ENCODE measurements at regions not wholly inside any gene's neighbourhood (a gene's known extent, or its start where the extent isn't known, plus 50 kb on each side); places are given as distances from the start of the nearest gene placed in this dataset.
"Not testable (repeated sequence)": the region's sequence is repeated elsewhere in the genome, so short reads cannot be mapped to it uniquely, and the experiment has no call there.

DNA sequence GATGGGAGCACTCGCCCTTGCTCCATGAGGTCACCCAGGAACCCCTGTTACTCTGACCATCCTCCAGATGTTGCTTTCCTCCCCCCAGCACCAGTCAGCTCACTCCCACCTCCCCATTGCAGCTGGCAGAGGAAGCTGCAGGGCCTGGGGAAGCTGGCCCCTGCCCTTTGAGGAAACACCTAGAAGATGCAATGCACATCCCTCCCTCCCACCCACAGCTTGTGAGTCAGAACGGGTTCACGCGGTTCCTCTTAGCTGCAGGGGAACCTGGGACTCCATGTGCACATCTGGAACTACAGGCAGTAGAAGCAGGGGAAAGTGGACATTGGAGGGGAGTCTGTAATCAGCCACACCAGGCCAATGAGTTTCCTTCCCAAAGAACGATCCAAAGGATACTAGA is 96.9 kb downstream of the KATNIP start:
- WGBS, 2 donors = 50 to 58% methylated on average over 5 of the region's 5 CpGs
- Histone ChIP-seq H3K27me3 (ENCODE audit: control insufficient read depth in 1 of 2, insufficient read depth in 2 of 2, low read length in 2 of 2) (no peaks in the 10 kb centered on the region), H3K9me3 (ENCODE audit: control insufficient read depth in 2 of 2, insufficient read depth in 1 of 2, low read depth in 1 of 2, low read length in 1 of 2) (no peaks in the 10 kb centered on the region), H3K4me1 (ENCODE audit: control insufficient read depth in 2 of 2, insufficient read depth in 2 of 2, low read length in 1 of 2) (no peaks in the 10 kb centered on the region), H3K36me3 (ENCODE audit: control insufficient read depth in 2 of 2, insufficient read depth in 2 of 2, low read length in 1 of 2) (peaks cover 0 to 8% of the 10 kb centered on the region in 2 donors), H3K4me3 (ENCODE audit: low read depth in 1 of 2, low read length in 2 of 2) (no peak overlapping the region), H3K27ac (ENCODE audit: low read depth in 2 of 2, low read length in 1 of 2) (no peak overlapping the region)

- H3K27ac ChIP-seq (ENCODE audit: low read depth in 2 of 2, low read length in 1 of 2) = peak overlapping the region in 1 of 2 donors; percentile 66
- 91 to 98% methylated on average over 7 of the region's 7 CpGs for WGBS, 2 donors
- H3K36me3 ChIP-seq (ENCODE audit: control insufficient read depth in 2 of 2, insufficient read depth in 2 of 2, low read length in 1 of 2) = peaks cover 0 to 8% of the 10 kb centered on the region in 2 donors
- no peaks in the 10 kb centered on the region for H3K4me1 ChIP-seq (ENCODE audit: control insufficient read depth in 2 of 2, insufficient read depth in 2 of 2, low read length in 1 of 2)
- no peak overlapping the region for H3K4me3 ChIP-seq (ENCODE audit: low read depth in 1 of 2, low read length in 2 of 2)
- H3K9me3 ChIP-seq (ENCODE audit: control insufficient read depth in 2 of 2, insufficient read depth in 1 of 2, low read depth in 1 of 2, low read length in 1 of 2) = no peaks in the 10 kb centered on the region
- H3K27me3 ChIP-seq (ENCODE audit: control insufficient read depth in 1 of 2, insufficient read depth in 2 of 2, low read length in 2 of 2) = no peaks in the 10 kb centered on the region
Observed at GRCh38 chr16:27649021-27649420, 99.1 kb downstream of the KATNIP start.

DNA sequence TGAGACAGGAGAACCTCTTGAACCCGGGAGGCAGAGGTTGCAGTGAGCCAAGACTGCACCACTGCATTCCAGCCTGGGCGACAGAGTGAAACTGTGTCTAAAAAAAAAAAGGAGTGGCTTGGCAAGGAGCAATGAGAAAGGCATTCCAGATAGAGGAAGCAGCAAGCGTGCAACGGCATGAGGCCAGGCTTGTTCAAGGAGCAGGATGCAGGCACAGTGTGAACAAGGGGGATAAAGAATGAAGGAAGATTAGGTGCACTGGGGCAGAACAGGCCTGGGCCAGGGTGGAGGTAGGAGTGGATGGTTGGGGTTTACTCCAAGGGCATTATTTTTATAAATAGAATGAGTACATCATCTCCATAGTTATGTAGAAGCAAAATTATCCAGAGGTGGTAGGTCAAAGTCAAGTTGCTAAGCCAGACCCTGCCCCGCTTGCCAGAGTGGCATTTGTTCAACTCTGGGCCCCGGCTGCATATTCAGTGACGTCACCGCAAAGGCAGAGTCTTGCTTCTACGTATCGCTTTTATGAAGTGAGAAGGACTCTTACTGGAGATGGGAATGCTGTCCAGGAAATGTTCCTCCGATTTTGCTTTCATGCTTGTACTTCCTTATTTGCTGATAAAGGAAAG is 100.2 kb downstream of the KATNIP start:
- no peaks in the 10 kb centered on the region for H3K4me1 ChIP-seq (ENCODE audit: control insufficient read depth in 2 of 2, insufficient read depth in 2 of 2, low read length in 1 of 2)
- H3K9me3 ChIP-seq (ENCODE audit: control insufficient read depth in 2 of 2, insufficient read depth in 1 of 2, low read depth in 1 of 2, low read length in 1 of 2) = no peaks in the 10 kb centered on the region
- peak overlapping the region; percentile 60 to 81 for H3K27ac ChIP-seq (ENCODE audit: low read depth in 2 of 2, low read length in 1 of 2)
- 65 to 68% methylated on average over 11 of the region's 11 CpGs for WGBS, 2 donors
- H3K36me3 ChIP-seq (ENCODE audit: control insufficient read depth in 2 of 2, insufficient read depth in 2 of 2, low read length in 1 of 2) = peaks cover 0 to 8% of the 10 kb centered on the region in 2 donors
- H3K27me3 ChIP-seq (ENCODE audit: control insufficient read depth in 1 of 2, insufficient read depth in 2 of 2, low read length in 2 of 2) = no peaks in the 10 kb centered on the region
- no peak overlapping the region for H3K4me3 ChIP-seq (ENCODE audit: low read depth in 1 of 2, low read length in 2 of 2)

- 84 to 88% methylated on average over 6 of the region's 6 CpGs for WGBS, 2 donors
Observed at GRCh38 chr16:27651301-27651700, 101.4 kb downstream of the KATNIP start.

GRCh38 chr16:27657811-27658210 is 107.9 kb downstream of the KATNIP start:
- 97% methylated on average over 6 of the region's 6 CpGs for WGBS, 2 donors

More at GRCh38 chr16:27651301-27651700, 101.4 kb downstream of the KATNIP start:
- Histone ChIP-seq H3K4me3 (ENCODE audit: low read depth in 1 of 2, low read length in 2 of 2) (no peak overlapping the region), H3K27ac (ENCODE audit: low read depth in 2 of 2, low read length in 1 of 2) (no peak overlapping the region), H3K36me3 (ENCODE audit: control insufficient read depth in 2 of 2, insufficient read depth in 2 of 2, low read length in 1 of 2) (peaks cover 0 to 11% of the 10 kb centered on the region in 2 donors), H3K27me3 (ENCODE audit: control insufficient read depth in 1 of 2, insufficient read depth in 2 of 2, low read length in 2 of 2) (no peaks in the 10 kb centered on the region), H3K9me3 (ENCODE audit: control insufficient read depth in 2 of 2, insufficient read depth in 1 of 2, low read depth in 1 of 2, low read length in 1 of 2) (no peaks in the 10 kb centered on the region), H3K4me1 (ENCODE audit: control insufficient read depth in 2 of 2, insufficient read depth in 2 of 2, low read length in 1 of 2) (no peaks in the 10 kb centered on the region)

DNA sequence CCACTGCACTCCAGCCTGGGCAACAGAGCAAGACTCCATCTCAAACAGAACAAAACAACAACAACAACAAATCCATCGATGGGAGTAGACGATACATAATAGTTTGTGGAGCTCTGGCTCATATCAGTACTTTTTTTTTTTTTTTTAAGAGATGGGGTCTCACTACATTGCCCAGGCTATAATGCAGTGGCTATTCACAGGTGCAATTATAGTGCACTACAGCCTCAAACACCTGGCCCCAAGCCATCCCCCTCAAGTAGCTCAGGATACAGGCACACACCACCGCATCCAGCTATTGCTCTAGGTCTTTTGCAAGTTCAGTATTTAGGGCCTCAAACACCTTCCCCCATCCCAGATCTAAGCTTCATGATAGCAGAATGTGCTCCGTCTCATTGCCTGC is 110.6 kb downstream of the KATNIP start:
- Histone ChIP-seq H3K27ac (ENCODE audit: low read depth in 2 of 2, low read length in 1 of 2) (no peak overlapping the region), H3K9me3 (ENCODE audit: control insufficient read depth in 2 of 2, insufficient read depth in 1 of 2, low read depth in 1 of 2, low read length in 1 of 2) (no peaks in the 10 kb centered on the region), H3K36me3 (ENCODE audit: control insufficient read depth in 2 of 2, insufficient read depth in 2 of 2, low read length in 1 of 2) (peaks cover 0 to 2% of the 10 kb centered on the region in 2 donors), H3K27me3 (ENCODE audit: control insufficient read depth in 1 of 2, insufficient read depth in 2 of 2, low read length in 2 of 2) (no peaks in the 10 kb centered on the region), H3K4me3 (ENCODE audit: low read depth in 1 of 2, low read length in 2 of 2) (no peak overlapping the region), H3K4me1 (ENCODE audit: control insufficient read depth in 2 of 2, insufficient read depth in 2 of 2, low read length in 1 of 2) (no peaks in the 10 kb centered on the region)
- WGBS, 2 donors = 95 to 97% methylated on average over 4 of the region's 4 CpGs

More at GRCh38 chr16:27657811-27658210, 107.9 kb downstream of the KATNIP start:
- H3K27me3 ChIP-seq (ENCODE audit: control insufficient read depth in 1 of 2, insufficient read depth in 2 of 2, low read length in 2 of 2) = no peaks in the 10 kb centered on the region
- no peaks in the 10 kb centered on the region for H3K9me3 ChIP-seq (ENCODE audit: control insufficient read depth in 2 of 2, insufficient read depth in 1 of 2, low read depth in 1 of 2, low read length in 1 of 2)
- no peaks in the 10 kb centered on the region for H3K4me1 ChIP-seq (ENCODE audit: control insufficient read depth in 2 of 2, insufficient read depth in 2 of 2, low read length in 1 of 2)
- H3K4me3 ChIP-seq (ENCODE audit: low read depth in 1 of 2, low read length in 2 of 2) = no peak overlapping the region
- peaks cover 0 to 3% of the 10 kb centered on the region in 2 donors for H3K36me3 ChIP-seq (ENCODE audit: control insufficient read depth in 2 of 2, insufficient read depth in 2 of 2, low read length in 1 of 2)
- H3K27ac ChIP-seq (ENCODE audit: low read depth in 2 of 2, low read length in 1 of 2) = no peak overlapping the region

DNA sequence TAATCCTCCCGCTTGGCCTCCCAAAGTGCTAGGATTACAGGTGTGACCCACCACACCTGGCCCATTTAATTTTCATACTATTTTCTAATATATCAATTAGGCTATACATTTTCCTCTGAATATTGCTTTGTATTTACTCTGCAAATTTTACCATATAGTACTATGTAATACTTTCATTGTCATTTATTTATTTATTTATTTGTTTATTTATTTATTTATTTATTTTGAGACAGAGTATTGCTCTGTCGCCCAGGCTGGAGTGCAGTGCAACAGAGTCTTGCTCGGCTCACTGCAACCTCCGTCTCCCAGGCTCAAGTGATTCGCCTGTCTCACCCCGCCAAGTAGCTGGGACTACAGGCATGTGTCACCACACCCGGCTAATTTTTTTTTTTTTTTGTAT is 113.3 kb downstream of the KATNIP start:
- 98% methylated on average over 7 of the region's 7 CpGs for WGBS, 2 donors
- H3K4me1 ChIP-seq (ENCODE audit: control insufficient read depth in 2 of 2, insufficient read depth in 2 of 2, low read length in 1 of 2); H3K9me3 ChIP-seq (ENCODE audit: control insufficient read depth in 2 of 2, insufficient read depth in 1 of 2, low read depth in 1 of 2, low read length in 1 of 2); H3K4me3 ChIP-seq (ENCODE audit: low read depth in 1 of 2, low read length in 2 of 2); H3K27me3 ChIP-seq (ENCODE audit: control insufficient read depth in 1 of 2, insufficient read depth in 2 of 2, low read length in 2 of 2); H3K36me3 ChIP-seq (ENCODE audit: control insufficient read depth in 2 of 2, insufficient read depth in 2 of 2, low read length in 1 of 2); H3K27ac ChIP-seq (ENCODE audit: low read depth in 2 of 2, low read length in 1 of 2): not testable (repeated sequence)

DNA sequence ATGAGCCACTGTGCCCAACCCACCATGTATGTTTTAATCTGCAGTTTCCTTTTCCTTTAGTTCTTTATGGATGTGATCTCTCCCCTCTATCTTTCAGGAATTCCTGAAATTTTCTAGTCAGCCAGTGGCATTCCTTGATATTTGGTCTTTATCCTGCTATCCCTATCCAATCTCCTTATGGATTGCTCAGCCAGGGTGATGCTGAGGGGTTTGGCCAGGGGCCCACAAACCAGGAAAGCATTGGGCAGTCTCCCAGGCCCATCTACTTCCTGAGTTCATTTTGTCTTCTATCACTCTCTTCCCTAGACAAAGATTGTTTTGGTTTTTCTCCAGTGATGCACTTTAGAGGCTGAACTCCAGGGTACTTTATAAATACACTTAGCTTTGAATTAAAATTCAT is 115.9 kb downstream of the KATNIP start:
- Histone ChIP-seq H3K27ac (ENCODE audit: low read depth in 2 of 2, low read length in 1 of 2) (no peak overlapping the region), H3K4me3 (ENCODE audit: low read depth in 1 of 2, low read length in 2 of 2) (no peak overlapping the region), H3K36me3 (ENCODE audit: control insufficient read depth in 2 of 2, insufficient read depth in 2 of 2, low read length in 1 of 2) (peaks cover 0 to 4% of the 10 kb centered on the region in 2 donors), H3K4me1 (ENCODE audit: control insufficient read depth in 2 of 2, insufficient read depth in 2 of 2, low read length in 1 of 2) (no peaks in the 10 kb centered on the region), H3K27me3 (ENCODE audit: control insufficient read depth in 1 of 2, insufficient read depth in 2 of 2, low read length in 2 of 2) (no peaks in the 10 kb centered on the region), H3K9me3 (ENCODE audit: control insufficient read depth in 2 of 2, insufficient read depth in 1 of 2, low read depth in 1 of 2, low read length in 1 of 2) (no peaks in the 10 kb centered on the region)

DNA sequence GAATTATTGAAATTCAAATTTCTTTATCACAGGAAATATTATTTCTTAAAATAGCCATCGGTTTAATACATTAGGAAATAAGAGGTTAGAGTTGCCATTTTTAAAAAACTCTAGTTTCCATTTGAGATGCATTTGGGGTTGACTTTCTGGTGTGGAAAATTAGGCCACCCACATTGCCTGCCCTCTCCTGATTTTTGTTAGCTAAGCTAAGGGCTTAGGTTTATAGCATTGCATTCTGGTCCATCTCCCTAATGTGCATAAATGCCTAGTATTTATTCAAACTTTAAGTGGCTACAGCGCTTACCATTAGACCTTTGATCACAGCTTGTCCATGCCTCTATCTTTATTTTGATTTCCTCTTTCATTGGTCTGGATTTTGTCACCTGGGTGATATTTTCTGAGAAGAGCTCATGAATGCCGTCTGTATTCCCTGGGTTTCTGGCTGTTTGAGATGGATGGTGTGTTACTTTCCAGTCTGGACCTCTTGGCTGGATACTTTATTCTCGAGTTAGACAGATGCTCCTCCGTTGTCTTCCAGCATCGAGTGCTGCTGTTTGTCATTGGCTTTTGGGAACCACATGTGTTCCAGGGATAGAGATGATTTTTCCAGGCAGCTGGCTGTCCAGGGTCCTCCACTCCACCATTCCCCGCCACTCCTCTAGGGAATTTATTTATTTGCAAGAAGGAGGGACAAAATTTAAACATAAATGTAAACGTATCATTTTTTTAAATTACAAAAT is 120.3 kb downstream of the KATNIP start:
- Histone ChIP-seq H3K36me3 (ENCODE audit: control insufficient read depth in 2 of 2, insufficient read depth in 2 of 2, low read length in 1 of 2) (peaks cover 3 to 9% of the 10 kb centered on the region in 2 donors), H3K4me1 (ENCODE audit: control insufficient read depth in 2 of 2, insufficient read depth in 2 of 2, low read length in 1 of 2) (peaks cover 0 to 2% of the 10 kb centered on the region in 2 donors), H3K27ac (ENCODE audit: low read depth in 2 of 2, low read length in 1 of 2) (no peak overlapping the region), H3K9me3 (ENCODE audit: control insufficient read depth in 2 of 2, insufficient read depth in 1 of 2, low read depth in 1 of 2, low read length in 1 of 2) (no peaks in the 10 kb centered on the region), H3K27me3 (ENCODE audit: control insufficient read depth in 1 of 2, insufficient read depth in 2 of 2, low read length in 2 of 2) (no peaks in the 10 kb centered on the region), H3K4me3 (ENCODE audit: low read depth in 1 of 2, low read length in 2 of 2) (no peak overlapping the region)
- WGBS, 2 donors = 79 to 85% methylated on average over 8 of the region's 8 CpGs

- Histone ChIP-seq H3K4me1 (ENCODE audit: control insufficient read depth in 2 of 2, insufficient read depth in 2 of 2, low read length in 1 of 2) (peaks cover 0 to 2% of the 10 kb centered on the region in 2 donors), H3K27ac (ENCODE audit: low read depth in 2 of 2, low read length in 1 of 2) (no peak overlapping the region), H3K27me3 (ENCODE audit: control insufficient read depth in 1 of 2, insufficient read depth in 2 of 2, low read length in 2 of 2) (no peaks in the 10 kb centered on the region), H3K4me3 (ENCODE audit: low read depth in 1 of 2, low read length in 2 of 2) (no peak overlapping the region), H3K36me3 (ENCODE audit: control insufficient read depth in 2 of 2, insufficient read depth in 2 of 2, low read length in 1 of 2) (peaks cover 3 to 9% of the 10 kb centered on the region in 2 donors), H3K9me3 (ENCODE audit: control insufficient read depth in 2 of 2, insufficient read depth in 1 of 2, low read depth in 1 of 2, low read length in 1 of 2) (no peaks in the 10 kb centered on the region)
- WGBS, 2 donors = 79 to 85% methylated on average over 8 of the region's 8 CpGs
Observed at GRCh38 chr16:27671410-27671809, 121.5 kb downstream of the KATNIP start.
